Muscle layer of colon (tissue), 2 donors: ENCODE measurements at regions not wholly inside any gene's neighbourhood (a gene's known extent, or its start where the extent isn't known, plus 50 kb on each side); places are given as distances from the start of the nearest gene placed in this dataset.

Experiments
- H3K27ac ChIP-seq: one replicate; pipeline ENCODE4 v1.7.0; 2013; ENCODE audit warnings: low read depth, mild to moderate bottlenecking, low read length, moderate library complexity
- H3K27me3 ChIP-seq, 2 donors: one replicate each; pipeline ENCODE4 v1.7.0; 2013; ENCODE audit warnings: low read length in 2 of 2, mild to moderate bottlenecking in 2 of 2; ENCODE audit not compliant: insufficient read depth in 2 of 2, control insufficient read depth in 1 of 2
- H3K36me3 ChIP-seq: one replicate; pipeline ENCODE4 v1.7.0; 2013; ENCODE audit warnings: mild to moderate bottlenecking, low read length; ENCODE audit not compliant: insufficient read depth
- H3K4me1 ChIP-seq: one replicate; pipeline ENCODE4 v1.7.0; 2013; ENCODE audit warnings: mild to moderate bottlenecking, low read length; ENCODE audit not compliant: insufficient read depth
- H3K4me3 ChIP-seq, 2 donors: one replicate each; pipeline ENCODE4 v1.7.0; 2013; ENCODE audit warnings: low read length in 2 of 2, low read depth in 1 of 2, mild to moderate bottlenecking in 1 of 2, moderate library complexity in 1 of 2
- H3K9ac ChIP-seq: one replicate; pipeline ENCODE4 v1.7.0; 2013; ENCODE audit warnings: low read length
- H3K9me3 ChIP-seq: one replicate; pipeline ENCODE4 v1.7.0; 2013; ENCODE audit warnings: mild to moderate bottlenecking, low read length
- donor health status: abdominal sarcoma.
- donor health status: Adenocarcinoma of cecum.

- H3K36me3 ChIP-seq = no peaks in the 10 kb centered on the region
- no peak overlapping the region for H3K9ac ChIP-seq
- no peaks in the 10 kb centered on the region for H3K27me3 ChIP-seq
- H3K9me3 ChIP-seq = no peaks in the 10 kb centered on the region
- H3K27ac ChIP-seq = no peak overlapping the region
- no peaks in the 10 kb centered on the region for H3K4me1 ChIP-seq
- no peak overlapping the region for H3K4me3 ChIP-seq
Measured at GRCh38 chr15:38080651-38081275, 146.3 kb downstream of the TMCO5A start.

GRCh38 chr15:38084289-38084688 lies 149.8 kb downstream of the TMCO5A start:
- Histone ChIP-seq H3K9ac (no peak overlapping the region), H3K36me3 (no peaks in the 10 kb centered on the region), H3K4me3 (no peak overlapping the region), H3K9me3 (no peaks in the 10 kb centered on the region), H3K4me1 (no peaks in the 10 kb centered on the region), H3K27me3 (no peaks in the 10 kb centered on the region), H3K27ac (no peak overlapping the region)

GRCh38 chr15:38085114-38085513 lies 150.7 kb downstream of the TMCO5A start:
- Histone ChIP-seq H3K27ac (no peak overlapping the region), H3K36me3 (no peaks in the 10 kb centered on the region), H3K27me3 (no peaks in the 10 kb centered on the region), H3K4me3 (no peak overlapping the region), H3K9ac (no peak overlapping the region), H3K9me3 (no peaks in the 10 kb centered on the region), H3K4me1 (no peaks in the 10 kb centered on the region)

GRCh38 chr15:38085931-38086568 lies 151.6 kb downstream of the TMCO5A start:
- Histone ChIP-seq H3K9me3 (no peaks in the 10 kb centered on the region), H3K4me3 (no peak overlapping the region), H3K27me3 (no peaks in the 10 kb centered on the region), H3K4me1 (no peaks in the 10 kb centered on the region), H3K9ac (no peak overlapping the region), H3K36me3 (no peaks in the 10 kb centered on the region), H3K27ac (no peak overlapping the region)

GRCh38 chr15:38086611-38087010 lies 152.2 kb downstream of the TMCO5A start:
- H3K36me3 ChIP-seq = no peaks in the 10 kb centered on the region
- H3K27ac ChIP-seq = no peak overlapping the region
- H3K4me1 ChIP-seq = no peaks in the 10 kb centered on the region
- no peak overlapping the region for H3K4me3 ChIP-seq
- H3K9ac ChIP-seq = no peak overlapping the region
- H3K27me3 ChIP-seq = no peaks in the 10 kb centered on the region
- H3K9me3 ChIP-seq = no peaks in the 10 kb centered on the region

GRCh38 chr15:38088971-38089370 lies 154.5 kb downstream of the TMCO5A start:
- H3K36me3 ChIP-seq = no peaks in the 10 kb centered on the region
- H3K9ac ChIP-seq = no peak overlapping the region
- H3K27me3 ChIP-seq = no peaks in the 10 kb centered on the region
- no peaks in the 10 kb centered on the region for H3K4me1 ChIP-seq
- no peak overlapping the region for H3K27ac ChIP-seq
- H3K9me3 ChIP-seq = no peaks in the 10 kb centered on the region
- H3K4me3 ChIP-seq = no peak overlapping the region

- Histone ChIP-seq H3K36me3 (no peaks in the 10 kb centered on the region), H3K27ac (no peak overlapping the region), H3K4me1 (no peaks in the 10 kb centered on the region), H3K27me3 (no peaks in the 10 kb centered on the region), H3K9ac (no peak overlapping the region), H3K4me3 (no peak overlapping the region), H3K9me3 (no peaks in the 10 kb centered on the region)
Measured at GRCh38 chr15:38090223-38090622, 155.8 kb downstream of the TMCO5A start.

- no peaks in the 10 kb centered on the region for H3K9me3 ChIP-seq
- no peak overlapping the region for H3K9ac ChIP-seq
- H3K27me3 ChIP-seq = no peaks in the 10 kb centered on the region
- no peaks in the 10 kb centered on the region for H3K36me3 ChIP-seq
- no peaks in the 10 kb centered on the region for H3K4me1 ChIP-seq
- no peak overlapping the region for H3K27ac ChIP-seq
- no peak overlapping the region for H3K4me3 ChIP-seq
Measured at GRCh38 chr15:38090678-38091077, 156.2 kb downstream of the TMCO5A start.

GRCh38 chr15:38091078-38091645 lies 156.7 kb downstream of the TMCO5A start:
- Histone ChIP-seq H3K36me3 (no peaks in the 10 kb centered on the region), H3K9ac (no peak overlapping the region), H3K27ac (no peak overlapping the region), H3K4me3 (no peak overlapping the region), H3K9me3 (no peaks in the 10 kb centered on the region), H3K27me3 (no peaks in the 10 kb centered on the region), H3K4me1 (no peaks in the 10 kb centered on the region)

- H3K27me3 ChIP-seq = no peaks in the 10 kb centered on the region
- no peaks in the 10 kb centered on the region for H3K9me3 ChIP-seq
- no peaks in the 10 kb centered on the region for H3K36me3 ChIP-seq
- no peak overlapping the region for H3K9ac ChIP-seq
- no peaks in the 10 kb centered on the region for H3K4me1 ChIP-seq
- no peak overlapping the region for H3K4me3 ChIP-seq
- H3K27ac ChIP-seq = no peak overlapping the region
Measured at GRCh38 chr15:38093931-38094330, 158.7 kb upstream of the SPRED1 start.

GRCh38 chr15:38102972-38103371 lies 149.7 kb upstream of the SPRED1 start:
- Histone ChIP-seq H3K9ac (no peak overlapping the region), H3K36me3 (no peaks in the 10 kb centered on the region), H3K9me3 (no peaks in the 10 kb centered on the region), H3K27ac (no peak overlapping the region), H3K4me1 (no peaks in the 10 kb centered on the region), H3K27me3 (no peaks in the 10 kb centered on the region), H3K4me3 (no peak overlapping the region)

- Histone ChIP-seq H3K9me3 (no peaks in the 10 kb centered on the region), H3K4me1 (no peaks in the 10 kb centered on the region), H3K27ac (no peak overlapping the region), H3K36me3 (no peaks in the 10 kb centered on the region), H3K27me3 (no peaks in the 10 kb centered on the region), H3K9ac (no peak overlapping the region), H3K4me3 (no peak overlapping the region)
Measured at GRCh38 chr15:38103564-38103963, 149.1 kb upstream of the SPRED1 start.
